Psoas muscle (tissue), 7 donors: ENCODE measurements at regions not wholly inside any gene's neighbourhood (a gene's known extent, or its start where the extent isn't known, plus 50 kb on each side); places are given as distances from the start of the nearest gene placed in this dataset.
A peak's percentile ranks its signal among the peaks of the same experiment; 100 is the strongest.

Experiments
- ATAC-seq, 4 donors: fragments of 200-7000 bp; cut with Tn5 transposase; one replicate each; pipeline ENCODE4 v1.9.1; 2020; ENCODE audit warnings: moderate library complexity in 3 of 4, mild to moderate bottlenecking in 2 of 4
- DNase-seq, 2 donors: peaks; one replicate each; pipeline ENCODE4 v3.0.0-alpha.2; 2020
- H3K27ac ChIP-seq: fragments of 200-600 bp; one replicate; pipeline ENCODE4 v1.8.0; 2022
- H3K27me3 ChIP-seq, 3 donors: fragments of 200-600 bp in 1 of 3; one replicate each; pipeline versions ENCODE4 v1.6.1 to v1.8.0; 2013 to 2022; ENCODE audit warnings: low read length in 2 of 3, mild to moderate bottlenecking in 2 of 3, moderate library complexity in 1 of 3; ENCODE audit not compliant: insufficient read depth in 3 of 3
- H3K36me3 ChIP-seq, 2 donors: fragments of 200-600 bp in 1 of 2; one replicate each; pipeline versions ENCODE4 v1.6.1 to v1.8.0; 2013 to 2022; ENCODE audit warnings: low read depth in 1 of 2, mild to moderate bottlenecking in 1 of 2, moderate library complexity in 1 of 2; ENCODE audit not compliant: insufficient read depth in 1 of 2
- H3K4me1 ChIP-seq: fragments of 200-600 bp; one replicate; pipeline ENCODE4 v1.8.0; 2022
- H3K4me3 ChIP-seq: fragments of 200-600 bp; one replicate; pipeline ENCODE4 v1.8.0; 2022; ENCODE audit warnings: mild to moderate bottlenecking
- H3K9me3 ChIP-seq: fragments of 200-600 bp; one replicate; pipeline ENCODE4 v1.8.0; 2022
- WGBS, 3 donors: extraction: QIAGEN DNeasy Blood & Tissue Kit; methylation state at CpG; one replicate each; pipeline versions ENCODE4 v1.1.6 to v1.1.7; 2013; 5-methylcytosine and 5-hydroxymethylcytosine counted together
- intact Hi-C, 2 donors: fragments of 100-400 bp; cut with DNase I; formaldehyde crosslinking; loops; one replicate each; pipeline versions ENCODE4 v1.11.0 to v1.14.2; 2022
- TF ChIP-seq, protein P1 (sequence below): fragments of 200-600 bp; IDR thresholded peaks from one replicate; pipeline ENCODE4 v1.8.0; 2022; ENCODE audit warnings: antibody characterized with exemption
- donor health status: healthy with polysubstance abuse.
- donor health status: DM: no; HTN: no; CAD: no; lungs with moderate emphysema.
- donor health status: Bipolar disorder and iron deficiency.
- donor health status: healthy.
- donor health status: DM: yes; HTN: yes; CAD: no.
- donor health status: DM: no; HTN: no; CAD: no.
- donor health status: DM: yes; HTN: yes; CAD: no.

DNA sequence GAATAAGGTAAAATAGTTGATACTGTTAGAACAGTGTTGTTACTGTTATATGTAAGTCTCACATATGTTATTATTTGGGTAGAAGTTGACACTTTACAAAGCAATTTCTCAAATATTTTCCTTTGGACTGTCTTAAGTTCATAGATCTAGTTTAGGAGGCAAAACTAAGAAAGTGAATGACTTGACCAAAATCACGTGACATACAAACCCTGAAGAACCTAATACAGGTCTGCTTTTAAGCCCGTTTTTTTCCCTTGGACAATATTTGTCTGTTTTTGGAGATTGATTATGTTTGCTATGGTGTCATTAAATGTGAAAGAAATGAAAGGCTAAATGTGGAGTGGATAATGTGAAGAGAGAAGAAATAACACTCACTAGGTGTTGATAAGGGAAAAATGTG is 644.9 kb upstream of the PITX2 start:
- WGBS, 3 donors = 83 to 88% (median 85%) methylated on average over 2 of the region's 2 CpGs
- H3K27ac ChIP-seq = no peak overlapping the region
- H3K4me3 ChIP-seq = no peak overlapping the region
- intact Hi-C loops = no loop called here
- ATAC-seq (no peak), DNase-seq (no peak)
- no peaks in the 10 kb centered on the region for H3K9me3 ChIP-seq
- TF ChIP-seq, protein P1, sequence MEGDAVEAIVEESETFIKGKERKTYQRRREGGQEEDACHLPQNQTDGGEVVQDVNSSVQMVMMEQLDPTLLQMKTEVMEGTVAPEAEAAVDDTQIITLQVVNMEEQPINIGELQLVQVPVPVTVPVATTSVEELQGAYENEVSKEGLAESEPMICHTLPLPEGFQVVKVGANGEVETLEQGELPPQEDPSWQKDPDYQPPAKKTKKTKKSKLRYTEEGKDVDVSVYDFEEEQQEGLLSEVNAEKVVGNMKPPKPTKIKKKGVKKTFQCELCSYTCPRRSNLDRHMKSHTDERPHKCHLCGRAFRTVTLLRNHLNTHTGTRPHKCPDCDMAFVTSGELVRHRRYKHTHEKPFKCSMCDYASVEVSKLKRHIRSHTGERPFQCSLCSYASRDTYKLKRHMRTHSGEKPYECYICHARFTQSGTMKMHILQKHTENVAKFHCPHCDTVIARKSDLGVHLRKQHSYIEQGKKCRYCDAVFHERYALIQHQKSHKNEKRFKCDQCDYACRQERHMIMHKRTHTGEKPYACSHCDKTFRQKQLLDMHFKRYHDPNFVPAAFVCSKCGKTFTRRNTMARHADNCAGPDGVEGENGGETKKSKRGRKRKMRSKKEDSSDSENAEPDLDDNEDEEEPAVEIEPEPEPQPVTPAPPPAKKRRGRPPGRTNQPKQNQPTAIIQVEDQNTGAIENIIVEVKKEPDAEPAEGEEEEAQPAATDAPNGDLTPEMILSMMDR = no peak
- H3K4me1 ChIP-seq = peaks cover 5% of the 10 kb centered on the region
- H3K36me3 ChIP-seq = no peaks in the 10 kb centered on the region
- H3K27me3 ChIP-seq = no peaks in the 10 kb centered on the region

DNA sequence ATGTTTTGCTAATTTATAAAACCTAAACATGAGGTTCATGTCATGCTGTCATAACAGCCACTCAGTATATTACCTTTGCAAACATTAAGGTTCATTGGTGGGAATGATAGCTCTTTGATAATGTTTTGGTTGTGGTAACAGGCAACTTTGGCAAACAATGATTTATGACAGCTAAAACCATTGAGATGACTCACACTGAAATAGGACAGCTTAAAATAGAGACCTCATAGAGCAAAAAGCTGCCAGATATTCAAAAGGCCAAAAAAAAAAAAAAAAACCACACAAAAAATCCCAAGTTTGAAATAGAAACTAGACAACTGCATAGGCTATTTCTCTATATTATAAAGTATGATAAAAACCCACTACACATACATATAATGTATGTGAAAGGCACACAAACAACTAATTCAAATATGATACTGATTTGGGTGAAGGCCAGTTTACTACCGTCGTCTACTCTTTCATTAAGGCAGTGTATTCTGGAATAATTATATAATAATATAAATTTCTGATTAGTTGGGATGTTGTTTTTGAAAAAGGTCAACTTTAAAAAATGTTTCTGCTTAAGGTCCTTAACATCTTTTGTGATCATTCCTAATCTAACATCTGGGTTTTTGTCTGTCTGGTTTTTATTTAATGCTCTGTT is 646.0 kb upstream of the PITX2 start:
- WGBS, 3 donors = 11 to 32% (median 22%) methylated on average over 2 of the region's 2 CpGs

DNA sequence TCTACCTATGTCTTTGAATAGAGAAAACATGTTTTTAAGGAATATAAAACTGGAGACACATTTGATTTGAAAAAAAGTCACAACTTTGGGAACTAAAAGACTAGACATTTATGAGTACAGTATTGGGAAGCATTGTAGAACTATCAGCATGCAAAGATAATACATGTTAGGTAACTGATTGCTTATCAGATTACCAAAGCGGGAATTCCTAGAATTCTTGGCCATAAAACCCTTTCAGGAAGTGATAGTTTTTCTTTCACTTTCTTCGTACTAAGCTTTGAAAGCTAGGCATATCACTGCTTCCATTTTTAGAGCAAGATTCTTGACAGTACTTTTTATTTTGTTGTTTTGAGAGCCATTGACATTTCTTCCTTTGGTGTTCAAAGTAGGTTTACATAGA is 646.6 kb upstream of the PITX2 start:
- 25 to 38% (median 25%) methylated on average over 2 of the region's 2 CpGs for WGBS, 3 donors
- H3K27me3 ChIP-seq = no peaks in the 10 kb centered on the region
- no peaks in the 10 kb centered on the region for H3K9me3 ChIP-seq
- ATAC-seq (no peak), DNase-seq (no peak)
- TF ChIP-seq, protein P1 = no peak
- intact Hi-C loops = no loop called here
- peaks cover 5% of the 10 kb centered on the region for H3K4me1 ChIP-seq
- H3K4me3 ChIP-seq = peak overlapping the region; percentile 41
- no peaks in the 10 kb centered on the region for H3K36me3 ChIP-seq
- H3K27ac ChIP-seq = no peak overlapping the region

More for the DNA sequence above, 646.0 kb upstream of the PITX2 start:
- DNase-seq = no peak
- peaks cover 5% of the 10 kb centered on the region for H3K4me1 ChIP-seq
- ATAC-seq = peak; percentile 65 to 96 (median 82)
- H3K36me3 ChIP-seq = no peaks in the 10 kb centered on the region
- peak overlapping the region; percentile 41 for H3K4me3 ChIP-seq
- no peak overlapping the region for H3K27ac ChIP-seq
- intact Hi-C loops = no loop called here
- TF ChIP-seq, protein P1 = no peak
- H3K27me3 ChIP-seq = no peaks in the 10 kb centered on the region
- H3K9me3 ChIP-seq = no peaks in the 10 kb centered on the region

DNA sequence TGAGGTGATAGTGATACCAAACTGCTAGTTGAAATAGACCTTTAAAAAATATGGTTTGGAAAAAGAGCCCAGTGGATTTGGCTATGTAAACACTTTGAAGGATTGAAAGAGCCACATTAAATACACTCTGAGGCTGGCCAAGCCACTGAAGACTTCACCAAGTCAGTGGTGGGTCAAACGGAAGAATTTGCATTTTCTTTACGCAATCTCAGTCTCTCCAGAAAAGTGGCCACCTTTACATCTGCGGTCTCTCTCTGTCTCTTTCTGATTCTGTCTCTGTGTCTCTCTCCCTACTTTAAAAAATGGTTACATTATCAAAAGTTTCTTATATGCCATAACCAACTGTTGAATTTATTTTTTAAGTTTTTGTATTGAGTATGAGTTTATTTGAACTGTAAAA is 651.2 kb upstream of the PITX2 start:
- DNase-seq = no peak
- Histone ChIP-seq H3K27ac (no peak overlapping the region), H3K9me3 (no peaks in the 10 kb centered on the region), H3K4me3 (no peak overlapping the region), H3K4me1 (no peaks in the 10 kb centered on the region), H3K36me3 (no peaks in the 10 kb centered on the region), H3K27me3 (no peaks in the 10 kb centered on the region)
- WGBS, 3 donors = 87 to 91% (median 90%) methylated on average over 3 of the region's 3 CpGs
- intact Hi-C loops = no loop called here
- no peak for ATAC-seq
- TF ChIP-seq, protein P1 = no peak

DNA sequence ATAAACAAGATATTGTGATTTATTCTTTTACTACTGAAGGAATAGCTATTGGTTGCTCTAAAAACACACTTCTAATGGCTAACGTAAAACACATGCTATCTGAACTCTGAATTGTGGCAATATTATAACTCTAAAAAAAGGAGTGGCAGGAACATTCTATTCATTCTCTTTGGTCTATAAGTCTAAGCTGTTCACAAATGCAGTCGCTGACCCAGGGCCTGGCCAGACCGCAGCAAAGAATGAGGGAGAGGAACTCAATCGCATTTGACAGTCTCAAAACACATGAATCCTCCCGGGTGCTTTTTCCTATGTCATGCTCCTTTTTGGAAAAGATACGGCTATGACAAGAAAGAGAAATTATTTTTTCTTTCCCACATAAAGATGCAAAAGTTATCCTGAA is 651.6 kb upstream of the PITX2 start:
- Histone ChIP-seq H3K27ac (no peak overlapping the region), H3K27me3 (no peaks in the 10 kb centered on the region), H3K36me3 (no peaks in the 10 kb centered on the region), H3K4me3 (no peak overlapping the region), H3K4me1 (no peaks in the 10 kb centered on the region), H3K9me3 (no peaks in the 10 kb centered on the region)
- ATAC-seq (no peak), DNase-seq (no peak)
- intact Hi-C loops = no loop called here
- TF ChIP-seq, protein P1 = no peak
- WGBS, 3 donors = 75 to 83% (median 77%) methylated on average over 6 of the region's 6 CpGs
